ENCODE measurements at regions not wholly inside any gene's neighbourhood (a gene's known extent, or its start where the extent isn't known, plus 50 kb on each side); places are given as distances from the start of the nearest gene placed in this dataset.

DNA sequence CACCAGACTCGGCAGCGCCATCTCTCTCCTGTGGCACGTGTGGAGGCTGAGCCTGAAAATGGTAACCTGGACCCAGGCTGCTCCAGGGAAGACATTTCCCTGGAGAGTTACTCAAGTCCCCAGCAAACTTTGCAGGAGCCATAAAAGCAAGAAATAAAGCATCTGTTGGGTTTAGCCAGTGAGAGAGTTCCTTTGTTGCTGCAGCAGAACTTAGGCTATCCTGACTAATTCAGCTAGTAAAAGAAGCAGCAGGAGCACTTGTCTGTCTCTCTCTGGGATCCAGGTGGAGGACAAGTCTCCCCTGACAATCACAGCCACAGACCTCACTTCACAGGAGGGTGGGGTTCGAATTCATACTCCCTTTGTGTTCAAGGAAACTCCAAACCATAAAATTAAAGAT lies 79.2 kb upstream of the DIO3 start:
- H3K4me1 ChIP-seq (ENCODE audit: low read depth, poor library complexity, severe bottlenecking): no peaks in the 10 kb centered on the region
- TF ChIP-seq, protein P1, sequence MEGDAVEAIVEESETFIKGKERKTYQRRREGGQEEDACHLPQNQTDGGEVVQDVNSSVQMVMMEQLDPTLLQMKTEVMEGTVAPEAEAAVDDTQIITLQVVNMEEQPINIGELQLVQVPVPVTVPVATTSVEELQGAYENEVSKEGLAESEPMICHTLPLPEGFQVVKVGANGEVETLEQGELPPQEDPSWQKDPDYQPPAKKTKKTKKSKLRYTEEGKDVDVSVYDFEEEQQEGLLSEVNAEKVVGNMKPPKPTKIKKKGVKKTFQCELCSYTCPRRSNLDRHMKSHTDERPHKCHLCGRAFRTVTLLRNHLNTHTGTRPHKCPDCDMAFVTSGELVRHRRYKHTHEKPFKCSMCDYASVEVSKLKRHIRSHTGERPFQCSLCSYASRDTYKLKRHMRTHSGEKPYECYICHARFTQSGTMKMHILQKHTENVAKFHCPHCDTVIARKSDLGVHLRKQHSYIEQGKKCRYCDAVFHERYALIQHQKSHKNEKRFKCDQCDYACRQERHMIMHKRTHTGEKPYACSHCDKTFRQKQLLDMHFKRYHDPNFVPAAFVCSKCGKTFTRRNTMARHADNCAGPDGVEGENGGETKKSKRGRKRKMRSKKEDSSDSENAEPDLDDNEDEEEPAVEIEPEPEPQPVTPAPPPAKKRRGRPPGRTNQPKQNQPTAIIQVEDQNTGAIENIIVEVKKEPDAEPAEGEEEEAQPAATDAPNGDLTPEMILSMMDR (conservative IDR thresholded peaks at IDR 0.05; ENCODE audit: low read depth, low read length): no peak
- no peak overlapping the region for H2AFZ ChIP-seq (ENCODE audit: low read depth)
- peaks cover 19% of the 10 kb centered on the region; the same call in 1 of the 2 replicates for H3K27me3 ChIP-seq (ENCODE audit: insufficient read depth, low read depth)
- no peaks in the 10 kb centered on the region for H4K20me1 ChIP-seq (ENCODE audit: insufficient read depth)
- H3K4me2 ChIP-seq: no peak overlapping the region
- H3K36me3 ChIP-seq (ENCODE audit: insufficient read depth): no peaks in the 10 kb centered on the region
- H3K79me2 ChIP-seq (ENCODE audit: insufficient read depth, low read depth): no peaks in the 10 kb centered on the region
- H3K27ac ChIP-seq: no peak overlapping the region
- no peak overlapping the region for H3K9ac ChIP-seq
- H3K4me3 ChIP-seq (IDR thresholded peaks at IDR 0.05; ENCODE audit: insufficient read depth, low read depth, low read length): no peak overlapping the region

DNA sequence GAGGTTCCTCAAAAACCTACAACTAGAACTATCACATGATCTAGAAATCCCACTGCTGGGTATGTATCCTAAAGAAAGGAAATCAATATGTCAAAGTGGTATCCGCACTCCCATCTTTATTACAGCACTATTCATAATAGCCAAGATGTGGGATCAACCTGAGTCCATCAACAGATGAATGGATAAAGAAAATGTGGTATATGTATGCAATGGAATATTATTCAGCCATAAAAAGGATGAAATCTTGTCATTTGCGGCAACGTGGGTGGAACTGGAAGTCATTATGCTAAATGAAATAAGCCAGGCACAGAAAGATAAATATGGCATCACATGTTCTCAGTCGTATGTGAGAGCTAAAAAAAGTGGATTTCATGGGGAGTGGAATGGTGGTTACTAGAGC lies 77.5 kb upstream of the DIO3 start:
- Histone ChIP-seq H3K4me1 (ENCODE audit: low read depth, poor library complexity, severe bottlenecking) (no peaks in the 10 kb centered on the region), H3K79me2 (ENCODE audit: insufficient read depth, low read depth) (no peaks in the 10 kb centered on the region), H4K20me1 (ENCODE audit: insufficient read depth) (no peaks in the 10 kb centered on the region), H3K4me3 (IDR thresholded peaks at IDR 0.05; ENCODE audit: insufficient read depth, low read depth, low read length) (no peak overlapping the region), H2AFZ (ENCODE audit: low read depth) (no peak overlapping the region), H3K4me2 (no peak overlapping the region), H3K27me3 (ENCODE audit: insufficient read depth, low read depth) (peaks cover 8% of the 10 kb centered on the region; the same call in 1 of the 2 replicates), H3K27ac (no peak overlapping the region), H3K36me3 (ENCODE audit: insufficient read depth) (no peaks in the 10 kb centered on the region), H3K9ac (no peak overlapping the region)
- TF ChIP-seq, protein P1 (conservative IDR thresholded peaks at IDR 0.05; ENCODE audit: low read depth, low read length): no peak

DNA sequence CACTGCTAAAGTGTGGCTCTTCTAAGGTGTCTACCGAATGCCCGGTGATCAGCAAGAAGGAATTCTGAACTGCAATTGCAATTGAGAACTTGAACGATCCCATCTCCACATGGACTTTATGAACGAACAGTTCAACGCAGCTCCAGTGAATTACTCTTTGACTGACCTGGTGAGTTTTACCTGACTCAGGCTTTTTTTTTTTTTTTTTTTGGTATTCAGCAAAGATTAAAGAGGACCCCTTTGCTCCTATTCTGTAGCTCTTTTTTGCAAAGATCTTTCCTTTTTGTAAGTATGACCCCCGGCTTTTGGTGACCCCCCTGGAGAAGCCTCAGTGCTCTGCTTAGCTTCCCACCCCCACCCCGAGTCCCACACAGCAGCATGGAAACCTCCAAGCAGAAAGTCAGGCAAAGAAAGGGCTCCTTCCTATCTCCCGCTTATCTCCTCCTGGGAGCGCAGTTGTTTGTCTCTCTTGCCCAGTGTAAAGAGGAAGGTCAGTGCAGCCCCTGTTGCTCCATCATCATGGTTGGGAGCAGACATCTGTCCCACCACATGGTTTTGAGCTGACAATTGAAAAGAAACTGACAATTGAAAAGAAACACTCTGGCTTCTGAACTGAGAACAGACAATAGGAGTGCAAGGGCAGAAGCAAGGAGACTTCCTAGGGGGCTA lies 72.1 kb upstream of the DIO3 start:
- TF ChIP-seq, protein P1 (conservative IDR thresholded peaks at IDR 0.05; ENCODE audit: low read depth, low read length): no peak
- Histone ChIP-seq H3K36me3 (ENCODE audit: insufficient read depth) (no peaks in the 10 kb centered on the region), H3K9ac (no peak overlapping the region), H3K4me1 (ENCODE audit: low read depth, poor library complexity, severe bottlenecking) (no peaks in the 10 kb centered on the region), H3K4me2 (no peak overlapping the region), H2AFZ (ENCODE audit: low read depth) (no peak overlapping the region), H3K79me2 (ENCODE audit: insufficient read depth, low read depth) (no peaks in the 10 kb centered on the region), H4K20me1 (ENCODE audit: insufficient read depth) (no peaks in the 10 kb centered on the region), H3K27ac (no peak overlapping the region), H3K27me3 (ENCODE audit: insufficient read depth, low read depth) (peaks cover 3% of the 10 kb centered on the region; the same call in 1 of the 2 replicates), H3K4me3 (IDR thresholded peaks at IDR 0.05; ENCODE audit: insufficient read depth, low read depth, low read length) (no peak overlapping the region)

DNA sequence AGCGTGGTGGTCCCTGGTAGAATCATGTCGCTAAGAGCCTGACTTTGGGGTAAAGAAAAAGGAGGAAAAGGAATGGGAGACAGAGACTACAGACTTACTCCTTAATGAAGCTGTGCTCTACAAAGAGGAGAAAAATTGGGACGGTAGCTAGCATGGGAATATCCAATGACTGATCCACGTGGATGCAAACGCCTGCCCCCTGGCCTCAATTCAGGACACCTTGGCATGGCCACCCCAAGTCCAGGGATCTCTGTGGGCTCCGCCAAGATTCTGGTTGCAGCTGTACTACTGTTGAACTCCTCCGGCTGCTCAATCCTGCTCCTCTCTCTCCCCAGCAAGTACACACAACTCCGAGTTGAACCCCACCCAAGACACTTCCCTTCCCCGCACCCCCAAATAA lies 70.5 kb upstream of the DIO3 start:
- TF ChIP-seq, protein P1 (conservative IDR thresholded peaks at IDR 0.05; ENCODE audit: low read depth, low read length): no peak
- no peak overlapping the region for H2AFZ ChIP-seq (ENCODE audit: low read depth)

More for the DNA sequence above, 70.5 kb upstream of the DIO3 start:
- no peak overlapping the region for H3K4me2 ChIP-seq
- peaks cover 6% of the 10 kb centered on the region; the same call in 1 of the 2 replicates for H3K27me3 ChIP-seq (ENCODE audit: insufficient read depth, low read depth)
- no peaks in the 10 kb centered on the region for H4K20me1 ChIP-seq (ENCODE audit: insufficient read depth)
- no peak overlapping the region for H3K4me3 ChIP-seq (IDR thresholded peaks at IDR 0.05; ENCODE audit: insufficient read depth, low read depth, low read length)
- H3K27ac ChIP-seq: no peak overlapping the region
- no peak overlapping the region for H3K9ac ChIP-seq
- H3K4me1 ChIP-seq (ENCODE audit: low read depth, poor library complexity, severe bottlenecking): no peaks in the 10 kb centered on the region
- no peaks in the 10 kb centered on the region for H3K79me2 ChIP-seq (ENCODE audit: insufficient read depth, low read depth)
- H3K36me3 ChIP-seq (ENCODE audit: insufficient read depth): no peaks in the 10 kb centered on the region
